Bone marrow (tissue), 2 donors: ENCODE measurements at regions not wholly inside any gene's neighbourhood (a gene's known extent, or its start where the extent isn't known, plus 50 kb on each side); places are given as distances from the start of the nearest gene placed in this dataset.

Source experiments
- DNase-seq, 2 donors: peaks; one replicate each; lab custom pipeline; 2025; lab: John Stamatoyannopoulos, UW

GRCh38 chr10:24793648-24794379 lies 70.1 kb upstream of the ARHGAP21 start:
- peak in 1 of 2 donors; percentile 1 for DNase-seq

- DNase-seq, result no peak
These were observed 69.0 kb upstream of the ARHGAP21 start for GRCh38 chr10:24792638-24793037.

GRCh38 chr10:24791084-24791726 lies 67.5 kb upstream of the ARHGAP21 start:
- DNase-seq, result peak in 1 of 2 donors; percentile 91

- no peak for DNase-seq
These were observed 66.9 kb upstream of the ARHGAP21 start for GRCh38 chr10:24790599-24790998.

GRCh38 chr10:24790073-24790472 lies 66.4 kb upstream of the ARHGAP21 start:
- DNase-seq, result no peak

- no peak for DNase-seq
These were observed 61.2 kb upstream of the ARHGAP21 start for GRCh38 chr10:24784923-24785322.

GRCh38 chr10:24784061-24784460 lies 60.4 kb upstream of the ARHGAP21 start:
- no peak for DNase-seq

GRCh38 chr10:24783504-24783903 lies 59.8 kb upstream of the ARHGAP21 start:
- no peak for DNase-seq

- DNase-seq, result no peak
These were observed 56.0 kb upstream of the ARHGAP21 start for GRCh38 chr10:24779737-24780136.

- no peak for DNase-seq
These were observed 54.6 kb upstream of the ARHGAP21 start for GRCh38 chr10:24778298-24778697.

- no peak for DNase-seq
These were observed 53.5 kb upstream of the ARHGAP21 start for GRCh38 chr10:24777196-24777595.

GRCh38 chr10:24773939-24774589 lies 50.4 kb upstream of the ARHGAP21 start:
- DNase-seq, result no peak
